ENCODE measurements at regions not wholly inside any gene's neighbourhood (a gene's known extent, or its start where the extent isn't known, plus 50 kb on each side); places are given as distances from the start of the nearest gene placed in this dataset.

DNA sequence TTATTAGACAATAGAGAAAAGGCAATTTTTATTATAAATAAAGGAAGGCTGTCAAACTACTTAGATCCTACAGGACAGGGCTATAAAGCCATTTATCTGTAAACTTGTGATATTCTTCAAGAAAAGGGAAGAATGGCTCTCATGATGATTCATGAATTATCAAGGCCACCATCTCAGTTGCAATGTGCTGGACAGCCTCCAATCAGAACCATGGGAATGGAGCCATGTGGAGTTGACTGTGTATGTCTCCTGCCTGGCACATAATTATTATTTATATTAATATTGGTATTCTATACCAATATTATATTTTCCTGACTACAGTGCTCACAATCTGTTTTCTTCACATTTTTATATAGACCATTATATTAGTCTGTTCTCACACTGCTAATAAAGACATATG lies 560.5 kb upstream of the MIR17HG start:
- TF ChIP-seq, protein P1, sequence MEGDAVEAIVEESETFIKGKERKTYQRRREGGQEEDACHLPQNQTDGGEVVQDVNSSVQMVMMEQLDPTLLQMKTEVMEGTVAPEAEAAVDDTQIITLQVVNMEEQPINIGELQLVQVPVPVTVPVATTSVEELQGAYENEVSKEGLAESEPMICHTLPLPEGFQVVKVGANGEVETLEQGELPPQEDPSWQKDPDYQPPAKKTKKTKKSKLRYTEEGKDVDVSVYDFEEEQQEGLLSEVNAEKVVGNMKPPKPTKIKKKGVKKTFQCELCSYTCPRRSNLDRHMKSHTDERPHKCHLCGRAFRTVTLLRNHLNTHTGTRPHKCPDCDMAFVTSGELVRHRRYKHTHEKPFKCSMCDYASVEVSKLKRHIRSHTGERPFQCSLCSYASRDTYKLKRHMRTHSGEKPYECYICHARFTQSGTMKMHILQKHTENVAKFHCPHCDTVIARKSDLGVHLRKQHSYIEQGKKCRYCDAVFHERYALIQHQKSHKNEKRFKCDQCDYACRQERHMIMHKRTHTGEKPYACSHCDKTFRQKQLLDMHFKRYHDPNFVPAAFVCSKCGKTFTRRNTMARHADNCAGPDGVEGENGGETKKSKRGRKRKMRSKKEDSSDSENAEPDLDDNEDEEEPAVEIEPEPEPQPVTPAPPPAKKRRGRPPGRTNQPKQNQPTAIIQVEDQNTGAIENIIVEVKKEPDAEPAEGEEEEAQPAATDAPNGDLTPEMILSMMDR (IDR thresholded peaks at IDR 0.05; ENCODE audit: low read length, missing control alignments): no peak
- DNase-seq (ENCODE audit: low read depth): peak; percentile 31
- no peak overlapping the region for H3K4me3 ChIP-seq (replicated peaks; ENCODE audit: low read depth, low read length)

DNA sequence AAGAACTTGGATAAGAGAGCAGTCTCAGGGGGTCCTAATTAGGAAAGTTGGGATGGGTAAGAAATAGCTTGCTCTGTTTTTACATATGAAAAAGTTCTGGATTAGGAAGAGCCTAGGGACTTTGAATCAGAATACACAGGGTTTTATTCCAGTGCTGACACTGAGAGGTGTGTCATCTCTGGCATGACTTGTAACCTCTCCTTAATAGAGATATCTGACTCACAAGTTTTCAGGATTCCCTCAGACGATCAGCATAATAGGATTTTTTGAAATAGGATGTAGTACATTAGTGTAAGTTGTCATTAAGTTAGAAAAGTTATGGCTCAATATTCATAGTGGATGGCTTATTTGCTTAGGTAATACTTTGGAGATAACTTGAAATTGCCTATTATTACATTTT lies 555.2 kb upstream of the MIR17HG start:
- no peak for DNase-seq (ENCODE audit: low read depth)
- H3K4me3 ChIP-seq (replicated peaks; ENCODE audit: low read depth, low read length): no peak overlapping the region
- TF ChIP-seq, protein P1 (IDR thresholded peaks at IDR 0.05; ENCODE audit: low read length, missing control alignments): no peak

DNA sequence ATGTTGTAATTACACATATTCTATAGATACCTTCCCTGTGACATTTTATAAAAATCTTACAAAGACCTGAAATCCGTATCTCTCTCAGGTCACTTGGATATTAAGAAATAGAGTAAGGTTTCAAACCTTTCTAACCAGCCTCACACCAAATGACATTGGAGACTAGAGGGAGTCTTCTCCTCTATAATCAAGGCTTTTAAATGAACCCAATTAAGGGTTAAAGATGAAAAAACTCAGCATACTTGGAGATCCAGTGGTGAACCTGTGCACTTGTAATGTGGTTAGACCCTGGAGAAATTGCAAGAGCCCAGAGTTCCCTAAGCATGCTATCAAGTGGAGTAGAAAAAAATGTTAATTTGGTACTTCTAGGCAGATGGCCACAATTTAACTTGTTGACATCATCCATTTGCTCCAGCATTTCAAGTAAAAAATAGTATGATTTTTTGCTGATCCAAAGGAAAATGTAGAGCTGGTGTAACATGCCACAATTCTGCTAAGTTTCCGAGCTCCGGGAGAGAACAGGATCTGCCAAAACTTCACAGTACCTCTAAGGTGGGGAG lies 554.1 kb upstream of the MIR17HG start:
- DNase-seq (ENCODE audit: low read depth): no peak
- TF ChIP-seq, protein P1 (IDR thresholded peaks at IDR 0.05; ENCODE audit: low read length, missing control alignments): no peak
- no peak overlapping the region for H3K4me3 ChIP-seq (replicated peaks; ENCODE audit: low read depth, low read length)

DNA sequence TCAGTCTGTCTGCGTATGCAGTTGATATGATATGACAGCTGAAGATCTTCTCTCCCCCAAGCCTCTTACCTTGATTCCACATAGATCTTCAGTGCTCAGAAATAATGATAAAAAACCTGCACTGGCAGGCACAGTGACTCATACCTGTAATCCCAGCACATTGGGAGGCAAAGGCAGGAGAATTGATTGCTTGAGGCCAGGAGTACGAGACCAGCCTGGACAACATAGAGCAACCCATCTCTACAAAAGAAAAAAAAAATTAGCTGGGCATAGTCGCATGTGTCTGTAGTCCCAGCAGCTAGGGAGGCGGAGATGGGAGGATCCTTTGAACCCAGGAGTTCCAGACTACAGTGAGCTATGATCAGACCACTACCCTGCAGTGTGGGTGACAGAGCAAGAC lies 551.0 kb upstream of the MIR17HG start:
- DNase-seq (ENCODE audit: low read depth): no peak
- H3K4me3 ChIP-seq (replicated peaks; ENCODE audit: low read depth, low read length): no peak overlapping the region
- TF ChIP-seq, protein P1 (IDR thresholded peaks at IDR 0.05; ENCODE audit: low read length, missing control alignments): no peak

DNA sequence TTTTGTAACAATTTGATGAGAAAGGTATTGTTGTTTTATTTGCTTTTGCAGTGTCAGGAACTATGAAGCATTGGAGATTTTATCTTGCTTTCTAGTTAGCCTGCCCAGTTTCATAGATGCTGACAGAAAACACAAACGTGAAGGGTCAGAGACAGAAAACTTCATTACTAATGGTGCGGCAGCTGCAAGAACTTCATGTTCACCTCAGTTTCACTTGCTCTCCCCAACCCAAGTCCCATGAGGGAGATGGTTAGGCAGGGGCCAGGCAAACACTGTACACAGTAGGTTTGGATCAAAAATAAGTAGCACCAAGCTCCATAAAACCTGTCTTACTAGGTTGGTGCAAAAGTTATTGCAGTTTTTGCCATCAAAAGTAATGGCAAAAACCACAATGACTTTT lies 550.2 kb upstream of the MIR17HG start:
- H3K4me3 ChIP-seq (replicated peaks; ENCODE audit: low read depth, low read length): no peak overlapping the region
- TF ChIP-seq, protein P1 (IDR thresholded peaks at IDR 0.05; ENCODE audit: low read length, missing control alignments): no peak
- no peak for DNase-seq (ENCODE audit: low read depth)

DNA sequence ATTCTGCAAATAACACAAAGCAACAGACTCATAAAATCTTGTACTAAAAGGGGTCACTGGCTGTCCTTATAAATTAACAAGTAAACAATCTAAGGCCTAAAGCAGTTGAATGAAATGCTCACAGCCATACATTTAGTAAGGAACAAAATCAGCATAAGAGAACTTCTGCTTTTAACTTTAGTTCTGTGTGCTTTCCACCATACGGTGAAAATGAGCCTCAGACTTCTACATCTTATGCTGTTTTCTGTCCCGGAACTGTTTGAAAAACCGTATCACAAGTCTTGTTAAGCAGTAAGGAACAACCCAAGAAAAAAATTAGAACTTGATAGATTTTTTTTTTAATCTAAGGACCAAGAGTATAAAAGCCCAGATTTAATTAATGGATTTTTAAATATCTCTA lies 549.1 kb upstream of the MIR17HG start:
- no peak for DNase-seq (ENCODE audit: low read depth)
- TF ChIP-seq, protein P1 (IDR thresholded peaks at IDR 0.05; ENCODE audit: low read length, missing control alignments): no peak
- no peak overlapping the region for H3K4me3 ChIP-seq (replicated peaks; ENCODE audit: low read depth, low read length)

DNA sequence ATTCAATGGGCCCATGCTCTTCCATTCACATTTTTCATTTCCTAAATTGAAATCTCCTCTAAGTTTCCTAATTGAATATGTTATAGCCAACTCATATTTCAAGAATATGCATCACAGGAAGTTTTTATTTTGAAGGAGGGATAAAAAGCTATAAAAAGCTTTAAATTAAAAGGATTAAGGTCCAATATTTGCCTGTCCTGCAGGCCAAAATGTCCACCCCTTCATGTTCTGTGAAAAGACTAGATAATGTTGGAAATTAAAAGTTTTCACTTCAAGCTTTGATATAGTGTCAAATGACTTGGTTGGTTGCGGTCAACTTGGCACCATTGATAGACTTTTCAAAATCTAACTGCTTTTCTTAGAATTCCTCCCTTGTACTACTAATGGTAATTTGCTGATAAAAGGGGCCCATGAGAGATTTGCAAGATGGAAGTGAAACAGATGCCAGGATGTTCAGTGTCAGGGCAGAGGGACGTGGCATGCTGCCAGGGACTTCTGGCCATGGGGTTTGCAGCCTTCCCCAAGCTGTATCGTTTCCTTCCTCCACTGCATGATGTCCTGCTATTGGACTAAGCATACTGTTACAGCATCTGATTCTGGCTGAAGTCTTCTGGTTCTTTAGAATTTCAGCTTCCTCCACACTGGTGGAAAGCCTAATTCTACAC lies 547.3 kb upstream of the MIR17HG start:
- TF ChIP-seq, protein P1 (IDR thresholded peaks at IDR 0.05; ENCODE audit: low read length, missing control alignments): no peak
- no peak overlapping the region for H3K4me3 ChIP-seq (replicated peaks; ENCODE audit: low read depth, low read length)
- DNase-seq (ENCODE audit: low read depth): peak; percentile 59
